Activated T-cell treated with anti-CD3 and anti-CD28 coated beads, Interleukin-2, amount 50 U/mL, for 4 hours (primary cell): ENCODE measurements at regions not wholly inside any gene's neighbourhood (a gene's known extent, or its start where the extent isn't known, plus 50 kb on each side); places are given as distances from the start of the nearest gene placed in this dataset.
"Not testable (repeated sequence)": the region's sequence is repeated elsewhere in the genome, so short reads cannot be mapped to it uniquely, and the experiment has no call there.

ENCODE experiments used
- ATAC-seq, 2 donors: fragments of 200-7000 bp; cut with Tn5 transposase; one replicate each; pipeline ENCODE4 v1.10.0; 2021
- DNase-seq: peaks from one replicate; pipeline ENCODE4 v3.0.0-alpha.2; 2020
- H3K27me3 Mint-ChIP-seq: one replicate; pipeline ENCODE4 v1.8.0; 2021; ENCODE audit warnings: low read depth, mixed read lengths
- H3K36me3 Mint-ChIP-seq: one replicate; pipeline ENCODE4 v1.8.0; 2022; ENCODE audit warnings: mixed read lengths; ENCODE audit not compliant: insufficient read depth
- H3K4me1 Mint-ChIP-seq: one replicate; pipeline ENCODE4 v1.8.0; 2021; ENCODE audit warnings: low read depth, mixed read lengths
- H3K4me3 Mint-ChIP-seq: one replicate; pipeline ENCODE4 v1.8.0; 2021; ENCODE audit warnings: mild to moderate bottlenecking, moderate library complexity, mixed read lengths
- H3K9me3 Mint-ChIP-seq: one replicate; pipeline ENCODE4 v1.8.0; 2021; ENCODE audit warnings: mixed read lengths

- not testable (repeated sequence) for H3K27me3 Mint-ChIP-seq, ATAC-seq, H3K4me3 Mint-ChIP-seq
Measured at GRCh38 chr9:39583413-39583747, 227.9 kb downstream of the SPATA31A1 start.

GRCh38 chr9:39585233-39585632 lies 229.8 kb downstream of the SPATA31A1 start:
- not testable (repeated sequence) for H3K36me3 Mint-ChIP-seq, H3K9me3 Mint-ChIP-seq, H3K4me1 Mint-ChIP-seq, H3K4me3 Mint-ChIP-seq, ATAC-seq, H3K27me3 Mint-ChIP-seq, DNase-seq

More at GRCh38 chr9:39583413-39583747, 227.9 kb downstream of the SPATA31A1 start:
- H3K4me1 Mint-ChIP-seq, DNase-seq, H3K36me3 Mint-ChIP-seq, H3K9me3 Mint-ChIP-seq: not testable (repeated sequence)

- Mint-ChIP-seq H3K36me3 (no peaks in the 10 kb centered on the region), H3K4me1 (no peaks in the 10 kb centered on the region), H3K27me3 (no peaks in the 10 kb centered on the region), H3K9me3 (no peaks in the 10 kb centered on the region), H3K4me3 (no peak overlapping the region)
- no peak for DNase-seq
- ATAC-seq: no peak
Measured at GRCh38 chr9:39587844-39588499, 232.5 kb downstream of the SPATA31A1 start.

GRCh38 chr9:39588500-39589137 lies 233.2 kb downstream of the SPATA31A1 start:
- Mint-ChIP-seq H3K27me3 (no peaks in the 10 kb centered on the region), H3K36me3 (no peaks in the 10 kb centered on the region), H3K4me1 (no peaks in the 10 kb centered on the region), H3K4me3 (no peak overlapping the region), H3K9me3 (no peaks in the 10 kb centered on the region)
- ATAC-seq (no peak), DNase-seq (no peak)

- not testable (repeated sequence) for DNase-seq, H3K4me3 Mint-ChIP-seq, ATAC-seq, H3K27me3 Mint-ChIP-seq, H3K36me3 Mint-ChIP-seq, H3K9me3 Mint-ChIP-seq, H3K4me1 Mint-ChIP-seq
Measured at GRCh38 chr9:39604089-39604488, 248.6 kb downstream of the SPATA31A1 start.

- not testable (repeated sequence) for H3K27me3 Mint-ChIP-seq, H3K9me3 Mint-ChIP-seq, H3K4me1 Mint-ChIP-seq, H3K4me3 Mint-ChIP-seq, DNase-seq, H3K36me3 Mint-ChIP-seq
- peak in 1 of 2 donors; percentile 30 for ATAC-seq
Measured at GRCh38 chr9:39611449-39612231, 256.2 kb downstream of the SPATA31A1 start.

GRCh38 chr9:39616480-39616879 lies 261.0 kb downstream of the SPATA31A1 start:
- not testable (repeated sequence) for H3K9me3 Mint-ChIP-seq, H3K4me1 Mint-ChIP-seq, H3K4me3 Mint-ChIP-seq, H3K27me3 Mint-ChIP-seq, ATAC-seq, DNase-seq, H3K36me3 Mint-ChIP-seq

- H3K4me3 Mint-ChIP-seq, ATAC-seq, H3K27me3 Mint-ChIP-seq, H3K9me3 Mint-ChIP-seq, H3K36me3 Mint-ChIP-seq, DNase-seq, H3K4me1 Mint-ChIP-seq: not testable (repeated sequence)
Measured at GRCh38 chr9:39624048-39624447, 268.6 kb downstream of the SPATA31A1 start.

- not testable (repeated sequence) for ATAC-seq
Measured at GRCh38 chr9:39632071-39632470, 276.6 kb downstream of the SPATA31A1 start.

GRCh38 chr9:39649029-39649428 lies 293.6 kb downstream of the SPATA31A1 start:
- ATAC-seq, H3K27me3 Mint-ChIP-seq, H3K4me1 Mint-ChIP-seq, DNase-seq, H3K36me3 Mint-ChIP-seq, H3K9me3 Mint-ChIP-seq, H3K4me3 Mint-ChIP-seq: not testable (repeated sequence)

More at GRCh38 chr9:39632071-39632470, 276.6 kb downstream of the SPATA31A1 start:
- not testable (repeated sequence) for H3K4me3 Mint-ChIP-seq, H3K4me1 Mint-ChIP-seq, H3K27me3 Mint-ChIP-seq, H3K36me3 Mint-ChIP-seq, DNase-seq, H3K9me3 Mint-ChIP-seq

- H3K36me3 Mint-ChIP-seq, H3K4me1 Mint-ChIP-seq: not testable (repeated sequence)
Measured at GRCh38 chr9:39656960-39657603, 301.6 kb downstream of the SPATA31A1 start.

GRCh38 chr9:39663020-39663419 lies 307.6 kb downstream of the SPATA31A1 start:
- not testable (repeated sequence) for H3K9me3 Mint-ChIP-seq, ATAC-seq, DNase-seq, H3K27me3 Mint-ChIP-seq, H3K4me1 Mint-ChIP-seq, H3K4me3 Mint-ChIP-seq, H3K36me3 Mint-ChIP-seq

More at GRCh38 chr9:39656960-39657603, 301.6 kb downstream of the SPATA31A1 start:
- ATAC-seq, H3K9me3 Mint-ChIP-seq, DNase-seq, H3K27me3 Mint-ChIP-seq, H3K4me3 Mint-ChIP-seq: not testable (repeated sequence)

- not testable (repeated sequence) for H3K9me3 Mint-ChIP-seq, H3K4me1 Mint-ChIP-seq, ATAC-seq, DNase-seq, H3K27me3 Mint-ChIP-seq, H3K4me3 Mint-ChIP-seq, H3K36me3 Mint-ChIP-seq
Measured at GRCh38 chr9:39663713-39664112, 308.2 kb downstream of the SPATA31A1 start.

GRCh38 chr9:39665020-39665419 lies 309.6 kb downstream of the SPATA31A1 start:
- not testable (repeated sequence) for H3K4me1 Mint-ChIP-seq, ATAC-seq, H3K27me3 Mint-ChIP-seq, H3K36me3 Mint-ChIP-seq, H3K9me3 Mint-ChIP-seq, H3K4me3 Mint-ChIP-seq, DNase-seq
